Thymus (tissue), 11 donors: ENCODE measurements at regions not wholly inside any gene's neighbourhood (a gene's known extent, or its start where the extent isn't known, plus 50 kb on each side); places are given as distances from the start of the nearest gene placed in this dataset.

Source experiments
- DNase-seq, 9 donors: peaks; one replicate each; pipeline ENCODE4 v3.0.0-alpha.2; 2013; ENCODE audit warnings: low spot score in 9 of 9, low read depth in 6 of 9, missing footprints in 1 of 9
- H3K27ac ChIP-seq, 2 donors: one replicate each; pipeline ENCODE4 v1.5.1; 2013; ENCODE audit warnings: control low read depth in 1 of 2, low read depth in 1 of 2, low read length in 1 of 2, mild to moderate bottlenecking in 1 of 2, moderate library complexity in 1 of 2
- H3K27me3 ChIP-seq, 2 donors: one replicate each; pipeline ENCODE4 v1.5.1; 2013; ENCODE audit warnings: low read length in 1 of 2; ENCODE audit not compliant: control insufficient read depth in 2 of 2, insufficient read depth in 1 of 2
- H3K36me3 ChIP-seq, 2 donors: one replicate each; pipeline ENCODE4 v1.5.1; 2013; ENCODE audit warnings: low read length in 1 of 2, mild to moderate bottlenecking in 1 of 2, moderate library complexity in 1 of 2; ENCODE audit not compliant: control insufficient read depth in 2 of 2, insufficient read depth in 2 of 2
- H3K4me1 ChIP-seq, 2 donors: one replicate each; pipeline ENCODE4 v1.5.1; 2013; ENCODE audit warnings: low read length in 2 of 2; ENCODE audit not compliant: control insufficient read depth in 2 of 2, insufficient read depth in 2 of 2
- H3K4me3 ChIP-seq, 2 donors: one replicate each; pipeline ENCODE4 v1.5.1; 2013; ENCODE audit warnings: low read length in 2 of 2, control low read depth in 1 of 2, mild to moderate bottlenecking in 1 of 2
- H3K9me3 ChIP-seq, 2 donors: one replicate each; pipeline ENCODE4 v1.5.1; 2013; ENCODE audit warnings: low read length in 1 of 2, mild to moderate bottlenecking in 1 of 2; ENCODE audit not compliant: control insufficient read depth in 2 of 2, insufficient read depth in 1 of 2
- WGBS: extraction: QIAGEN DNeasy Blood & Tissue Kit; methylation state at CpG from one replicate; pipeline ENCODE4 v1.1.7; 2013; 5-methylcytosine and 5-hydroxymethylcytosine counted together
- donor health status: healthy.

GRCh38 chr5:124867137-124867704, 120.8 kb upstream of the ZNF608 start:
- no peaks in the 10 kb centered on the region for H3K27me3 ChIP-seq
- no peak overlapping the region for H3K4me3 ChIP-seq
- no peaks in the 10 kb centered on the region for H3K9me3 ChIP-seq
- DNase-seq: no peak
- H3K27ac ChIP-seq: no peak overlapping the region
- H3K4me1 ChIP-seq: peaks cover 0 to 11% of the 10 kb centered on the region in 2 donors
- WGBS: 61% methylated on average over 6 of the region's 6 CpGs
- H3K36me3 ChIP-seq: no peaks in the 10 kb centered on the region

GRCh38 chr5:124868676-124869075, 122.2 kb upstream of the ZNF608 start:
- Histone ChIP-seq H3K36me3 (no peaks in the 10 kb centered on the region), H3K27ac (no peak overlapping the region), H3K4me1 (peaks cover 0 to 11% of the 10 kb centered on the region in 2 donors), H3K27me3 (no peaks in the 10 kb centered on the region), H3K9me3 (no peaks in the 10 kb centered on the region), H3K4me3 (no peak overlapping the region)
- no peak for DNase-seq
- WGBS: 91% methylated on average over 2 of the region's 2 CpGs

GRCh38 chr5:124869426-124870033, 123.1 kb upstream of the ZNF608 start:
- H3K36me3 ChIP-seq: no peaks in the 10 kb centered on the region
- H3K27me3 ChIP-seq: no peaks in the 10 kb centered on the region
- no peak overlapping the region for H3K27ac ChIP-seq
- no peak for DNase-seq
- H3K4me3 ChIP-seq: no peak overlapping the region
- no peaks in the 10 kb centered on the region for H3K9me3 ChIP-seq
- H3K4me1 ChIP-seq: peaks cover 0 to 11% of the 10 kb centered on the region in 2 donors
- WGBS: 82% methylated on average over 2 of the region's 2 CpGs

GRCh38 chr5:124870070-124870469, 123.6 kb upstream of the ZNF608 start:
- Histone ChIP-seq H3K27ac (no peak overlapping the region), H3K4me1 (peaks cover 0 to 11% of the 10 kb centered on the region in 2 donors)

GRCh38 chr5:124871303-124871702, 124.9 kb upstream of the ZNF608 start:
- no peak for DNase-seq

More at GRCh38 chr5:124870070-124870469, 123.6 kb upstream of the ZNF608 start:
- WGBS: over 99% methylated on average over 2 of the region's 2 CpGs
- Histone ChIP-seq H3K4me3 (no peak overlapping the region), H3K36me3 (no peaks in the 10 kb centered on the region), H3K9me3 (no peaks in the 10 kb centered on the region), H3K27me3 (no peaks in the 10 kb centered on the region)
- no peak for DNase-seq

GRCh38 chr5:124872086-124872485, 125.6 kb upstream of the ZNF608 start:
- H3K27me3 ChIP-seq: no peaks in the 10 kb centered on the region
- H3K9me3 ChIP-seq: no peaks in the 10 kb centered on the region
- no peaks in the 10 kb centered on the region for H3K36me3 ChIP-seq
- H3K4me3 ChIP-seq: no peak overlapping the region
- H3K27ac ChIP-seq: no peak overlapping the region
- no peak for DNase-seq
- WGBS: 93% methylated on average over 5 of the region's 5 CpGs
- peaks cover 0 to 2% of the 10 kb centered on the region in 2 donors for H3K4me1 ChIP-seq

More at GRCh38 chr5:124871303-124871702, 124.9 kb upstream of the ZNF608 start:
- Histone ChIP-seq H3K4me1 (peaks cover 0 to 8% of the 10 kb centered on the region in 2 donors), H3K9me3 (no peaks in the 10 kb centered on the region), H3K36me3 (no peaks in the 10 kb centered on the region), H3K4me3 (no peak overlapping the region), H3K27me3 (no peaks in the 10 kb centered on the region), H3K27ac (no peak overlapping the region)
- WGBS: 96% methylated on average over 2 of the region's 2 CpGs

GRCh38 chr5:124872615-124873014, 126.2 kb upstream of the ZNF608 start:
- Histone ChIP-seq H3K36me3 (no peaks in the 10 kb centered on the region), H3K4me3 (no peak overlapping the region), H3K27me3 (no peaks in the 10 kb centered on the region), H3K9me3 (no peaks in the 10 kb centered on the region), H3K4me1 (no peaks in the 10 kb centered on the region), H3K27ac (no peak overlapping the region)
- WGBS: 92% methylated on average over 2 of the region's 2 CpGs
- DNase-seq: no peak

GRCh38 chr5:124873188-124873587, 126.7 kb upstream of the ZNF608 start:
- no peaks in the 10 kb centered on the region for H3K4me1 ChIP-seq
- no peak overlapping the region for H3K4me3 ChIP-seq
- no peaks in the 10 kb centered on the region for H3K36me3 ChIP-seq
- no peaks in the 10 kb centered on the region for H3K27me3 ChIP-seq
- no peaks in the 10 kb centered on the region for H3K9me3 ChIP-seq
- H3K27ac ChIP-seq: no peak overlapping the region
- DNase-seq: no peak

- no peak for DNase-seq
- Histone ChIP-seq H3K4me1 (no peaks in the 10 kb centered on the region), H3K27me3 (no peaks in the 10 kb centered on the region), H3K36me3 (no peaks in the 10 kb centered on the region), H3K27ac (no peak overlapping the region), H3K9me3 (no peaks in the 10 kb centered on the region), H3K4me3 (no peak overlapping the region)
- 96% methylated on average over 3 of the region's 3 CpGs for WGBS
Observed at GRCh38 chr5:124873713-124874112, 127.3 kb upstream of the ZNF608 start.
